ENCODE measurements at regions not wholly inside any gene's neighbourhood (a gene's known extent, or its start where the extent isn't known, plus 50 kb on each side); places are given as distances from the start of the nearest gene placed in this dataset.

DNA sequence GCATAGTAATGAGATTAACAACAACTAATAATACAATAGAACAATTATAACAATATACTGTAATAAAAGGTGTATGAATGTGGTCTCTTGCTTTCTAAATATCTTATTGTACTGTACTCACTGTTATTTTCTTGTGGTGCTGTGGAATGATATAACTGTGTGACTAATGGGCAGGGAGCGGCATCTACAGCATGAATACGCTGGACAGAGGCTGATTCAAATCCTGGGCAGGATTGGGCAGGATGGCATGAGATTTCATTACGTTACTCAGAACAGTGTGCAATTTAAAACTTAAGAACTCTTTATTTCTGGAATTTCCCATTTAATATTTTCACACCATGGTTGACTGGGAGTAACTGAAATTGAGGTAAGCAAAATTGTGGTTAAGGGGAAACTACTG lies 1239.8 kb upstream of the GOT2 start:
- H3K4me1 ChIP-seq (ENCODE audit: control insufficient read depth in 4 of 4, insufficient read depth in 4 of 4, low read length in 3 of 4), result no peaks in the 10 kb centered on the region
- DNase-seq (ENCODE audit: low spot score), result no peak
- H3K9me3 ChIP-seq (ENCODE audit: control insufficient read depth in 4 of 4, low read length in 3 of 4), result no peaks in the 10 kb centered on the region
- H3K27me3 ChIP-seq (ENCODE audit: control insufficient read depth in 4 of 4, insufficient read depth in 4 of 4, low read length in 3 of 4), result no peaks in the 10 kb centered on the region
- no peak overlapping the region for H3K27ac ChIP-seq (ENCODE audit: low read depth in 1 of 2, low read length in 2 of 2)
- H3K9ac ChIP-seq (ENCODE audit: low read depth in 1 of 2, low read length in 2 of 2), result no peak overlapping the region
- 80% methylated on average over 3 of the region's 3 CpGs for WGBS
- TF ChIP-seq FOXA2 (IDR thresholded peaks at IDR 0.05) (no peak), TAF1 (conservative IDR thresholded peaks at IDR 0.05) (no peak), HNF4A (conservative IDR thresholded peaks at IDR 0.05) (no peak)
- TF ChIP-seq, protein P1, sequence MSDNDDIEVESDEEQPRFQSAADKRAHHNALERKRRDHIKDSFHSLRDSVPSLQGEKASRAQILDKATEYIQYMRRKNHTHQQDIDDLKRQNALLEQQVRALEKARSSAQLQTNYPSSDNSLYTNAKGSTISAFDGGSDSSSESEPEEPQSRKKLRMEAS (IDR thresholded peaks at IDR 0.05), result no peak
- TF ChIP-seq, protein P2, sequence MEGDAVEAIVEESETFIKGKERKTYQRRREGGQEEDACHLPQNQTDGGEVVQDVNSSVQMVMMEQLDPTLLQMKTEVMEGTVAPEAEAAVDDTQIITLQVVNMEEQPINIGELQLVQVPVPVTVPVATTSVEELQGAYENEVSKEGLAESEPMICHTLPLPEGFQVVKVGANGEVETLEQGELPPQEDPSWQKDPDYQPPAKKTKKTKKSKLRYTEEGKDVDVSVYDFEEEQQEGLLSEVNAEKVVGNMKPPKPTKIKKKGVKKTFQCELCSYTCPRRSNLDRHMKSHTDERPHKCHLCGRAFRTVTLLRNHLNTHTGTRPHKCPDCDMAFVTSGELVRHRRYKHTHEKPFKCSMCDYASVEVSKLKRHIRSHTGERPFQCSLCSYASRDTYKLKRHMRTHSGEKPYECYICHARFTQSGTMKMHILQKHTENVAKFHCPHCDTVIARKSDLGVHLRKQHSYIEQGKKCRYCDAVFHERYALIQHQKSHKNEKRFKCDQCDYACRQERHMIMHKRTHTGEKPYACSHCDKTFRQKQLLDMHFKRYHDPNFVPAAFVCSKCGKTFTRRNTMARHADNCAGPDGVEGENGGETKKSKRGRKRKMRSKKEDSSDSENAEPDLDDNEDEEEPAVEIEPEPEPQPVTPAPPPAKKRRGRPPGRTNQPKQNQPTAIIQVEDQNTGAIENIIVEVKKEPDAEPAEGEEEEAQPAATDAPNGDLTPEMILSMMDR (IDR thresholded peaks at IDR 0.05; ENCODE audit: low read depth, low read length, missing input control), result no peak
- TF ChIP-seq, protein P3, sequence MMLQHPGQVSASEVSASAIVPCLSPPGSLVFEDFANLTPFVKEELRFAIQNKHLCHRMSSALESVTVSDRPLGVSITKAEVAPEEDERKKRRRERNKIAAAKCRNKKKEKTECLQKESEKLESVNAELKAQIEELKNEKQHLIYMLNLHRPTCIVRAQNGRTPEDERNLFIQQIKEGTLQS (IDR thresholded peaks at IDR 0.05), result no peak
- no peaks in the 10 kb centered on the region for H3K36me3 ChIP-seq (ENCODE audit: control insufficient read depth in 4 of 4, insufficient read depth in 3 of 4, low read depth in 1 of 4, low read length in 3 of 4)
- no peak overlapping the region for H3K4me3 ChIP-seq (ENCODE audit: low read depth in 1 of 3, low read length in 3 of 3)

DNA sequence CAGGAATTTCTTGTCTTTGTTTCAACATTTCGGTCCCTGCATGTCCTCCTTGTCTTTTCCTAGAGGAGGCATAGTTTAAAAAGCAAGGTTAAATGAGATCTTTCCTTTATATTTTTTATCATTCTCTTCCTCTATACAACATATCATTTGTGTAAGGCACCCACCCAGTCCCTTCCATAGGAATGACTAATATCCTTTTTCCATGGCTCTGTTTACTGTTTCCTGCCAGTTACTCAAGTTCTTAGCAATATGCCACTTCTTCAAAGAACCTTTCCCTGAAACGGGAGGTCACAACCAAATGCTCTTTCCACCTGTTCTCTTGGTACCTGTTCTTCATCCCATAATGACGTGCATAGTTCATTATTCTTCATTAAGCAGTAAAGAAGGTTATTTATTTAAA lies 1237.1 kb upstream of the GOT2 start:
- Histone ChIP-seq H3K27me3 (ENCODE audit: control insufficient read depth in 4 of 4, insufficient read depth in 4 of 4, low read length in 3 of 4) (no peaks in the 10 kb centered on the region), H3K9ac (ENCODE audit: low read depth in 1 of 2, low read length in 2 of 2) (no peak overlapping the region), H3K4me3 (ENCODE audit: low read depth in 1 of 3, low read length in 3 of 3) (no peak overlapping the region), H3K4me1 (ENCODE audit: control insufficient read depth in 4 of 4, insufficient read depth in 4 of 4, low read length in 3 of 4) (no peaks in the 10 kb centered on the region), H3K27ac (ENCODE audit: low read depth in 1 of 2, low read length in 2 of 2) (no peak overlapping the region), H3K9me3 (ENCODE audit: control insufficient read depth in 4 of 4, low read length in 3 of 4) (no peaks in the 10 kb centered on the region), H3K36me3 (ENCODE audit: control insufficient read depth in 4 of 4, insufficient read depth in 3 of 4, low read depth in 1 of 4, low read length in 3 of 4) (no peaks in the 10 kb centered on the region)
- TF ChIP-seq FOXA1 (IDR thresholded peaks at IDR 0.05) (no peak), GABPA (IDR thresholded peaks at IDR 0.05 in 1 of 2, conservative IDR thresholded peaks at IDR 0.05 in 1 of 2) (no peak), RXRA (IDR thresholded peaks at IDR 0.05) (no peak), HNF4G (IDR thresholded peaks at IDR 0.05) (no peak), RAD21 (IDR thresholded peaks at IDR 0.05) (no peak), EGR1 (IDR thresholded peaks at IDR 0.05; ENCODE audit: low read depth in 2 of 2) (no peak), TAF1 (conservative IDR thresholded peaks at IDR 0.05) (no peak), YY1 (IDR thresholded peaks at IDR 0.05) (no peak), FOXA2 (IDR thresholded peaks at IDR 0.05) (no peak)
- TF ChIP-seq, protein P1 (IDR thresholded peaks at IDR 0.05), result no peak
- DNase-seq (ENCODE audit: low spot score), result no peak
- WGBS, result 60% methylated on average over 3 of the region's 3 CpGs

DNA sequence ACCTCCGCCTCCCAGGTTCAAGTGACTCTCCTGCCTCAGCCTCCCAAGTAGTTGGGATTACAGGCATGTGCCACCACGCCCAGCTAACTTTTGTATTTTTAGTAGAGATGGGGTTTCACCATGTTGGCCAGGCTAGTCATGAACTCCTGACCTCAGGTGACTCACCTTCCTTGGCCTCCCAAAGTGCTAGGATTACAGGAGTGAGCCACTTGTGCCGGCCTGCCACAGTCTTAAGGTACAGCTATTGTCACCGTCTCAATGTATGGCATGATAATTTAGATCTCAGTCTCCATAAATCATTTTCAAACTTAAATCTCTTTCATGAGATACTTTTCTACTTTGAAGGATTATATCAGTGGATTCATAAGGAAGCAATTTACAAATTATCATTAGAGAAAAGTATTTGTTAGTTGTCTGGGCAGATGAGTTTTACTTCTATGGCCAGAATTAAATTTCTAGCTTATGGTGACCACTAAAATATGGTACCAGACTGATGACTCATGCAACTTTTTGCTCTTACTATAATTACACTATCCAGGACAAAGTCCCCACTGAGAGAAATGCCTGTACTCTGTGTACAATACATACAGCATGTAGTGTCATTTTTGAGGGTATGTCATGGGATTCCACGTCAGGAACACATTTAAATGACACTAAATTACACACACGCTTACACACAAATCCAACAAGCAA lies 1230.3 kb upstream of the GOT2 start:
- Histone ChIP-seq H3K4me1 (ENCODE audit: control insufficient read depth in 4 of 4, insufficient read depth in 4 of 4, low read length in 3 of 4) (no peaks in the 10 kb centered on the region), H3K9ac (ENCODE audit: low read depth in 1 of 2, low read length in 2 of 2) (no peak overlapping the region), H3K27me3 (ENCODE audit: control insufficient read depth in 4 of 4, insufficient read depth in 4 of 4, low read length in 3 of 4) (no peaks in the 10 kb centered on the region), H3K4me3 (ENCODE audit: low read depth in 1 of 3, low read length in 3 of 3) (no peak overlapping the region), H3K9me3 (ENCODE audit: control insufficient read depth in 4 of 4, low read length in 3 of 4) (no peaks in the 10 kb centered on the region), H3K27ac (ENCODE audit: low read depth in 1 of 2, low read length in 2 of 2) (no peak overlapping the region), H3K36me3 (ENCODE audit: control insufficient read depth in 4 of 4, insufficient read depth in 3 of 4, low read depth in 1 of 4, low read length in 3 of 4) (no peaks in the 10 kb centered on the region)
- no peak for DNase-seq (ENCODE audit: low spot score)
- no peak for TF ChIP-seq YY1 (IDR thresholded peaks at IDR 0.05)
- no peak for TF ChIP-seq EGR1 (IDR thresholded peaks at IDR 0.05; ENCODE audit: low read depth in 2 of 2)
- TF ChIP-seq, protein P4, sequence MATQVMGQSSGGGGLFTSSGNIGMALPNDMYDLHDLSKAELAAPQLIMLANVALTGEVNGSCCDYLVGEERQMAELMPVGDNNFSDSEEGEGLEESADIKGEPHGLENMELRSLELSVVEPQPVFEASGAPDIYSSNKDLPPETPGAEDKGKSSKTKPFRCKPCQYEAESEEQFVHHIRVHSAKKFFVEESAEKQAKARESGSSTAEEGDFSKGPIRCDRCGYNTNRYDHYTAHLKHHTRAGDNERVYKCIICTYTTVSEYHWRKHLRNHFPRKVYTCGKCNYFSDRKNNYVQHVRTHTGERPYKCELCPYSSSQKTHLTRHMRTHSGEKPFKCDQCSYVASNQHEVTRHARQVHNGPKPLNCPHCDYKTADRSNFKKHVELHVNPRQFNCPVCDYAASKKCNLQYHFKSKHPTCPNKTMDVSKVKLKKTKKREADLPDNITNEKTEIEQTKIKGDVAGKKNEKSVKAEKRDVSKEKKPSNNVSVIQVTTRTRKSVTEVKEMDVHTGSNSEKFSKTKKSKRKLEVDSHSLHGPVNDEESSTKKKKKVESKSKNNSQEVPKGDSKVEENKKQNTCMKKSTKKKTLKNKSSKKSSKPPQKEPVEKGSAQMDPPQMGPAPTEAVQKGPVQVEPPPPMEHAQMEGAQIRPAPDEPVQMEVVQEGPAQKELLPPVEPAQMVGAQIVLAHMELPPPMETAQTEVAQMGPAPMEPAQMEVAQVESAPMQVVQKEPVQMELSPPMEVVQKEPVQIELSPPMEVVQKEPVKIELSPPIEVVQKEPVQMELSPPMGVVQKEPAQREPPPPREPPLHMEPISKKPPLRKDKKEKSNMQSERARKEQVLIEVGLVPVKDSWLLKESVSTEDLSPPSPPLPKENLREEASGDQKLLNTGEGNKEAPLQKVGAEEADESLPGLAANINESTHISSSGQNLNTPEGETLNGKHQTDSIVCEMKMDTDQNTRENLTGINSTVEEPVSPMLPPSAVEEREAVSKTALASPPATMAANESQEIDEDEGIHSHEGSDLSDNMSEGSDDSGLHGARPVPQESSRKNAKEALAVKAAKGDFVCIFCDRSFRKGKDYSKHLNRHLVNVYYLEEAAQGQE (IDR thresholded peaks at IDR 0.05), result no peak
- WGBS, result 76% methylated on average over 6 of the region's 6 CpGs

All from liver (tissue), 8 donors.